Stomach (tissue), 8 donors: ENCODE measurements at regions not wholly inside any gene's neighbourhood (a gene's known extent, or its start where the extent isn't known, plus 50 kb on each side); places are given as distances from the start of the nearest gene placed in this dataset.
"Not testable (repeated sequence)": the region's sequence is repeated elsewhere in the genome, so short reads cannot be mapped to it uniquely, and the experiment has no call there.

Experiments used
- DNase-seq, 2 donors: peaks; one replicate each; pipeline versions ENCODE4 v3.0.0 to v3.0.0-alpha.2; 2013 to 2019
- H3K27ac ChIP-seq, 5 donors: fragments of 200-600 bp in 4 of 5; sonication (generic) in 4 of 5; one replicate each; pipeline ENCODE4 v1.5.1; 2013 to 2019; ENCODE audit warnings: mild to moderate bottlenecking in 1 of 5, moderate library complexity in 1 of 5
- H3K27me3 ChIP-seq, 3 donors: fragments of 200-600 bp; sonication (generic); one replicate each; pipeline ENCODE4 v1.5.1; 2017 to 2019; ENCODE audit warnings: mixed run types in 1 of 3
- H3K36me3 ChIP-seq, 4 donors: fragments of 200-600 bp; sonication (generic); 1 replicate in 3 of 4; 2 replicates in 1 of 4; pipeline ENCODE4 v1.5.1; 2016 to 2019
- H3K4me1 ChIP-seq, 4 donors: fragments of 200-600 bp; sonication (generic); one replicate each; pipeline ENCODE4 v1.5.1; 2016 to 2019
- H3K4me3 ChIP-seq, 4 donors: fragments of 200-600 bp; sonication (generic) in 3 of 4; one replicate each; pipeline ENCODE4 v1.5.1; 2016 to 2019; ENCODE audit warnings: mild to moderate bottlenecking in 1 of 4
- H3K9me3 ChIP-seq, 4 donors: fragments of 200-600 bp; sonication (generic); one replicate each; pipeline ENCODE4 v1.5.1; 2016 to 2019
- WGBS, 5 donors: extraction: QIAGEN DNeasy Blood & Tissue Kit in 3 of 5; methylation state at CpG; one replicate each; pipeline versions ENCODE4 v1.1.5 to v1.1.7; 2013 to 2018; 5-methylcytosine and 5-hydroxymethylcytosine counted together
- intact Hi-C: fragments of 100-400 bp; cut with DNase I; formaldehyde crosslinking; loops from one replicate; pipeline ENCODE4 v1.15.1; 2023; ENCODE audit warnings: low total_unique reads
- donor health status: healthy with polysubstance abuse.
- donor health status: Bipolar disorder and iron deficiency.
- donor health status: healthy.

GRCh38 chr7:63748571-63749302, 249.9 kb upstream of the ZNF722 start:
- H3K4me3 ChIP-seq, intact Hi-C loops, H3K27ac ChIP-seq, DNase-seq, H3K27me3 ChIP-seq, H3K36me3 ChIP-seq, H3K4me1 ChIP-seq: not testable (repeated sequence)
- WGBS, 5 donors: 87 to 91% (median 90%) methylated on average over 24 to 32 of the region's 33 CpGs
- H3K9me3 ChIP-seq: peaks cover 0 to 21% (median 7%) of the 10 kb centered on the region in 4 donors

GRCh38 chr7:63752446-63752845, 246.2 kb upstream of the ZNF722 start:
- peaks cover 0 to 21% (median 6%) of the 10 kb centered on the region in 4 donors for H3K9me3 ChIP-seq
- H3K4me1 ChIP-seq, H3K27ac ChIP-seq, H3K27me3 ChIP-seq, DNase-seq, intact Hi-C loops, H3K36me3 ChIP-seq, H3K4me3 ChIP-seq: not testable (repeated sequence)
- 60 to 85% (median 81%) methylated on average over 1 to 12 of the region's 18 CpGs; no CpG with 5 or more reads in 1 of the 5 donors for WGBS, 5 donors

GRCh38 chr7:63753160-63753559, 245.5 kb upstream of the ZNF722 start:
- H3K4me3 ChIP-seq, DNase-seq, intact Hi-C loops, H3K27ac ChIP-seq, H3K36me3 ChIP-seq, H3K27me3 ChIP-seq, H3K4me1 ChIP-seq: not testable (repeated sequence)
- 91% methylated on average over 8 of the region's 22 CpGs; no CpG with 5 or more reads in 4 of the 5 donors for WGBS, 5 donors
- peaks cover 0 to 20% (median 6%) of the 10 kb centered on the region in 4 donors for H3K9me3 ChIP-seq

- H3K36me3 ChIP-seq, DNase-seq, H3K9me3 ChIP-seq, H3K4me1 ChIP-seq, H3K27ac ChIP-seq, intact Hi-C loops, H3K27me3 ChIP-seq, H3K4me3 ChIP-seq: not testable (repeated sequence)
- 93 to 97% (median 94%) methylated on average over 7 to 14 of the region's 29 CpGs; no CpG with 5 or more reads in 2 of the 5 donors for WGBS, 5 donors
Observed at GRCh38 chr7:63760202-63760601, 238.4 kb upstream of the ZNF722 start.

GRCh38 chr7:63765541-63765940, 233.1 kb upstream of the ZNF722 start:
- H3K4me1 ChIP-seq, H3K36me3 ChIP-seq, H3K4me3 ChIP-seq, H3K27me3 ChIP-seq, H3K27ac ChIP-seq, DNase-seq, intact Hi-C loops: not testable (repeated sequence)
- WGBS, 5 donors: 84 to 91% (median 88%) methylated on average over 11 to 13 of the region's 13 CpGs
- H3K9me3 ChIP-seq: peaks cover 0 to 25% (median 15%) of the 10 kb centered on the region in 4 donors

GRCh38 chr7:63766197-63766596, 232.5 kb upstream of the ZNF722 start:
- peaks cover 0 to 25% (median 15%) of the 10 kb centered on the region in 4 donors for H3K9me3 ChIP-seq
- H3K4me1 ChIP-seq, DNase-seq, intact Hi-C loops, H3K27ac ChIP-seq, H3K27me3 ChIP-seq, H3K36me3 ChIP-seq, H3K4me3 ChIP-seq: not testable (repeated sequence)
- 89 to 95% (median 91%) methylated on average over 17 to 23 of the region's 23 CpGs for WGBS, 5 donors

- H3K27me3 ChIP-seq, H3K27ac ChIP-seq, H3K36me3 ChIP-seq, H3K4me1 ChIP-seq, intact Hi-C loops, DNase-seq, H3K4me3 ChIP-seq: not testable (repeated sequence)
- 60 to 80% (median 70%) methylated on average over 1 to 10 of the region's 10 CpGs for WGBS, 5 donors
- peaks cover 0 to 39% (median 21%) of the 10 kb centered on the region in 4 donors for H3K9me3 ChIP-seq
Observed at GRCh38 chr7:63770162-63770561, 228.5 kb upstream of the ZNF722 start.

GRCh38 chr7:63771389-63772085, 227.1 kb upstream of the ZNF722 start:
- H3K36me3 ChIP-seq, DNase-seq, H3K27me3 ChIP-seq, intact Hi-C loops, H3K4me1 ChIP-seq, H3K4me3 ChIP-seq, H3K27ac ChIP-seq: not testable (repeated sequence)
- H3K9me3 ChIP-seq: peaks cover 0 to 26% (median 12%) of the 10 kb centered on the region in 4 donors
- 80 to 90% (median 84%) methylated on average over 10 to 25 of the region's 26 CpGs for WGBS, 5 donors
